ENCODE measurements at regions not wholly inside any gene's neighbourhood (a gene's known extent, or its start where the extent isn't known, plus 50 kb on each side); places are given as distances from the start of the nearest gene placed in this dataset.

GRCh38 chr19:29880498-29881081 lies 61.4 kb upstream of the URI1 start:
- H3K4me1 Mint-ChIP-seq, result peaks cover 14% of the 10 kb centered on the region
- no peaks in the 10 kb centered on the region for H3K36me3 Mint-ChIP-seq
- no peak overlapping the region for H3K4me3 Mint-ChIP-seq
- no peak for ATAC-seq
- H3K9me3 Mint-ChIP-seq, result peaks cover 3% of the 10 kb centered on the region; the same call in 1 of the 2 replicates
- no peak for TF ChIP-seq NR1H2 (CRISPR knock-in tag; IDR thresholded peaks at IDR 0.05)
- no peak for TF ChIP-seq MYBL2 (CRISPR knock-in tag; IDR thresholded peaks at IDR 0.05)
- no peak overlapping the region for H3K27ac Mint-ChIP-seq
- H3K27me3 Mint-ChIP-seq (ENCODE audit: low read depth), result no peaks in the 10 kb centered on the region; the same call in 1 of the 2 replicates
- POLR2A ChIA-PET, result interaction anchor here (0.5 kb wide), 1 partner anchor 109 kb away, joined by 3 read pairs; no protein-coding TSS in a partner anchor
- no peak for DNase-seq (ENCODE audit: low spot score)
- CTCF ChIA-PET, result interaction anchor here (0.7 to 1.4 kb wide), 4 partner anchors 22 to 491 kb away, joined by 3 to 12 read pairs (median 4); no protein-coding TSS in a partner anchor

GRCh38 chr19:29881386-29881785 lies 60.7 kb upstream of the URI1 start:
- no peak overlapping the region for H3K4me3 Mint-ChIP-seq
- H3K27ac Mint-ChIP-seq, result no peak overlapping the region
- TF ChIP-seq PRDM15 (CRISPR knock-in tag; IDR thresholded peaks at IDR 0.05), result no peak
- no peak for TF ChIP-seq GABPB1 (CRISPR knock-in tag; IDR thresholded peaks at IDR 0.05)
- TF ChIP-seq CREM (CRISPR knock-in tag; IDR thresholded peaks at IDR 0.05), result no peak
- TF ChIP-seq JAZF1 (CRISPR knock-in tag; IDR thresholded peaks at IDR 0.05), result no peak
- no peak for TF ChIP-seq PREB (CRISPR knock-in tag; IDR thresholded peaks at IDR 0.05; ENCODE audit: borderline replicate concordance)
- TF ChIP-seq USF2 (CRISPR knock-in tag; IDR thresholded peaks at IDR 0.05), result no peak
- TF ChIP-seq MLX (CRISPR knock-in tag; IDR thresholded peaks at IDR 0.05), result no peak
- TF ChIP-seq ZBTB43 (CRISPR knock-in tag; IDR thresholded peaks at IDR 0.05), result no peak
- H3K36me3 Mint-ChIP-seq, result no peaks in the 10 kb centered on the region
- DNase-seq (ENCODE audit: low spot score) (no peak), ATAC-seq (no peak)
- ChIA-PET POLR2A (no interaction called here), CTCF (interaction anchor here (0.9 to 2.7 kb wide), 4 partner anchors 9 to 151 kb away, joined by 3 to 24 read pairs (median 14); no protein-coding TSS in a partner anchor)
- H3K27me3 Mint-ChIP-seq (ENCODE audit: low read depth), result no peaks in the 10 kb centered on the region; the same call in 1 of the 2 replicates
- H3K9me3 Mint-ChIP-seq, result peaks cover 3% of the 10 kb centered on the region; the same call in 1 of the 2 replicates
- peaks cover 20% of the 10 kb centered on the region for H3K4me1 Mint-ChIP-seq

GRCh38 chr19:29882719-29883105 lies 59.3 kb upstream of the URI1 start:
- Mint-ChIP-seq H3K9me3 (peaks cover 3% of the 10 kb centered on the region; the same call in 1 of the 2 replicates), H3K4me1 (peaks cover 22% of the 10 kb centered on the region), H3K4me3 (no peak overlapping the region), H3K27me3 (ENCODE audit: low read depth) (no peaks in the 10 kb centered on the region; the same call in 1 of the 2 replicates), H3K27ac (no peak overlapping the region), H3K36me3 (no peaks in the 10 kb centered on the region)
- POLR2A ChIA-PET, result no interaction called here
- DNase-seq (ENCODE audit: low spot score), result peak; percentile 34
- CTCF ChIA-PET, result interaction anchor here (0.8 to 2.7 kb wide), 7 partner anchors 9 to 166 kb away, joined by 3 to 24 read pairs (median 9); no protein-coding TSS in a partner anchor
- peak; percentile 33 for ATAC-seq
- TF ChIP-seq NR1H2 (CRISPR knock-in tag; IDR thresholded peaks at IDR 0.05) (no peak), ARID4B (CRISPR knock-in tag; IDR thresholded peaks at IDR 0.05; ENCODE audit: borderline replicate concordance) (no peak), PRDM15 (CRISPR knock-in tag; IDR thresholded peaks at IDR 0.05) (no peak), HMGA2 (CRISPR knock-in tag; IDR thresholded peaks at IDR 0.05) (no peak), SP1 (CRISPR knock-in tag; conservative IDR thresholded peaks at IDR 0.05) (no peak)

Measured in WTC11 (cell line).